Body of pancreas (tissue), 4 donors: ENCODE measurements at regions not wholly inside any gene's neighbourhood (a gene's known extent, or its start where the extent isn't known, plus 50 kb on each side); places are given as distances from the start of the nearest gene placed in this dataset.

Experiments used
- ATAC-seq: fragments of 150-250 bp; one replicate; pipeline ENCODE4 v1.9.1; 2016
- DNase-seq, 4 donors: peaks; one replicate each; pipeline ENCODE4 v3.0.0-alpha.2; 2019
- H3K27ac ChIP-seq, 4 donors: fragments of 200-600 bp; sonication (generic); 1 replicate in 3 of 4; 2 replicates in 1 of 4; pipeline versions ENCODE4 v1.5.1 to v1.6.1; 2016 to 2019; ENCODE audit warnings: mild to moderate bottlenecking in 1 of 4, mixed read lengths in 1 of 4, moderate library complexity in 1 of 4
- H3K27me3 ChIP-seq, 2 donors: fragments of 200-600 bp; sonication (generic); one replicate each; pipeline ENCODE4 v1.6.0; 2016; ENCODE audit warnings: mild to moderate bottlenecking in 1 of 2
- H3K36me3 ChIP-seq, 2 donors: fragments of 200-600 bp; sonication (generic); replicated peaks in 1 of 2; 2 replicates each; pipeline ENCODE4 v1.5.1; 2016; ENCODE audit warnings: low read depth in 2 of 2; ENCODE audit not compliant: insufficient read depth in 1 of 2
- H3K4me1 ChIP-seq: fragments of 200-600 bp; sonication (generic); one replicate; pipeline ENCODE4 v1.6.0; 2016
- H3K4me3 ChIP-seq, 2 donors: fragments of 200-600 bp; sonication (generic); 1 replicate in 1 of 2; 2 replicates in 1 of 2; pipeline ENCODE4 v1.5.1; 2016 to 2019
- H3K9me3 ChIP-seq, 3 donors: fragments of 200-600 bp; sonication (generic); 1 replicate in 2 of 3; 2 replicates in 1 of 3; pipeline ENCODE4 v1.5.1; 2016
- POLR2A ChIP-seq, 3 donors: fragments of 450-650 bp; IDR thresholded peaks; one replicate each; pipeline ENCODE4 v1.6.1; 2016; ENCODE audit warnings: antibody characterized with exemption in 3 of 3, mild to moderate bottlenecking in 2 of 3
- WGBS, 2 donors: methylation state at CpG; one replicate each; pipeline ENCODE4 v1.1.5; 2017; 5-methylcytosine and 5-hydroxymethylcytosine counted together
- intact Hi-C: fragments of 100-400 bp; cut with DNase I; formaldehyde crosslinking; loops from one replicate; pipeline ENCODE4 v1.15.1; 2023
- TF ChIP-seq, protein P1 (sequence below), 7 experiments: fragments of 450-650 bp in 4 of 7; fragments of 200-600 bp in 3 of 7; sonication (generic) in 3 of 7; IDR thresholded peaks; one replicate each; pipeline ENCODE4 v1.5.1; 2016 to 2019; ENCODE audit warnings: antibody characterized with exemption in 7 of 7

DNA sequence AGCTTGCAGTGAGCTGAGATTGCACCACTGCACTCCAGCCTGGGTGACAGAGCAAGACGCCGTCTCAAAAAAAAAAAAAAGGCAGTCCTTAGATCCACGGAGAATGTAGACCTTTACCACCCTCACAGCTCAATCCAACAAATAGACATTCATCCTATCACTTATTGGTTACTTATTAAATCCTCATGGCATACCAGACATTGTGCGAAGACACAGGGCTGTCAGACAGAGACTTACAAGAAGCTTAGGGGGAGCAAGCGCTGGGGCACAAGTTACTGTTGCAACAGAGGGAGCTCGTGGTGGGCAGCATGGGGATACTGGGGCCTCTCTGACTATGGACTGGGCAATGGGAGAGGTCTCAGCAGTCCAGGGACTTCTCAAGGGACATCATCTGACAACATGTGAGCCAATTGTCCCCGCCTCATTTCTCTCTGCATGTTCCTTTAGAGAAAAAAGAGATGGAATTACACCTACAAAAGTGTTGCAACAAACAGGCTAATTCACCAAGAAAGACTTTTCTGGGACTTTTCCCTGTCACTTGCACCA lies 82.8 kb upstream of the TNS3 start:
- 82 to 86% methylated on average over 7 of the region's 7 CpGs for WGBS, 2 donors
- Histone ChIP-seq H3K9me3 (no peaks in the 10 kb centered on the region), H3K36me3 (no peaks in the 10 kb centered on the region), H3K27me3 (no peaks in the 10 kb centered on the region), H3K4me1 (no peaks in the 10 kb centered on the region), H3K4me3 (no peak overlapping the region), H3K27ac (no peak overlapping the region)
- ATAC-seq (no peak), DNase-seq (no peak)
- intact Hi-C loops = no loop called here
- TF ChIP-seq, protein P1, sequence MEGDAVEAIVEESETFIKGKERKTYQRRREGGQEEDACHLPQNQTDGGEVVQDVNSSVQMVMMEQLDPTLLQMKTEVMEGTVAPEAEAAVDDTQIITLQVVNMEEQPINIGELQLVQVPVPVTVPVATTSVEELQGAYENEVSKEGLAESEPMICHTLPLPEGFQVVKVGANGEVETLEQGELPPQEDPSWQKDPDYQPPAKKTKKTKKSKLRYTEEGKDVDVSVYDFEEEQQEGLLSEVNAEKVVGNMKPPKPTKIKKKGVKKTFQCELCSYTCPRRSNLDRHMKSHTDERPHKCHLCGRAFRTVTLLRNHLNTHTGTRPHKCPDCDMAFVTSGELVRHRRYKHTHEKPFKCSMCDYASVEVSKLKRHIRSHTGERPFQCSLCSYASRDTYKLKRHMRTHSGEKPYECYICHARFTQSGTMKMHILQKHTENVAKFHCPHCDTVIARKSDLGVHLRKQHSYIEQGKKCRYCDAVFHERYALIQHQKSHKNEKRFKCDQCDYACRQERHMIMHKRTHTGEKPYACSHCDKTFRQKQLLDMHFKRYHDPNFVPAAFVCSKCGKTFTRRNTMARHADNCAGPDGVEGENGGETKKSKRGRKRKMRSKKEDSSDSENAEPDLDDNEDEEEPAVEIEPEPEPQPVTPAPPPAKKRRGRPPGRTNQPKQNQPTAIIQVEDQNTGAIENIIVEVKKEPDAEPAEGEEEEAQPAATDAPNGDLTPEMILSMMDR (IDR thresholded peaks at IDR 0.05) = no peak
- TF ChIP-seq POLR2A (IDR thresholded peaks at IDR 0.05) = no peak

DNA sequence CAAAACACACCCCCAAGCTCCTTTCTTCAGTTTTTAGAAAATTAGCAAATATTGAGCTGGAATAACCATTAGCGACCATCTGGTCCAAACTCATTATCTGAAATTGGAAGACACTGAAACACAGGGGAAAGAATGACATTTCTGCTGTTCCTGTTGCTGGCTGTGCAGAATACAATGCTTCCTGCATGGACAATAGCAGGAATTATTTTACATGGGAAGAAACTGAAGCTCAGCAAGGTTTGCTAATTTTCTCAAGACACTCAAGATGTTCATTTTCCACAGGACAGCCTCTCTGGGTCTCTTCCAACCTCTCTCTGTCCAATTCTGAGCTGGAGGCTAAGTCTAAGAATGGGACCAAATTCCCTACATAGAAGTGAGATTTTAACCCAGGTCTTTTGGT lies 81.9 kb upstream of the TNS3 start:
- 95 to 96% methylated on average over 1 of the region's 1 CpG for WGBS, 2 donors
- ATAC-seq (no peak), DNase-seq (no peak)
- TF ChIP-seq, protein P1 (IDR thresholded peaks at IDR 0.05) = no peak
- TF ChIP-seq POLR2A (IDR thresholded peaks at IDR 0.05) = no peak
- Histone ChIP-seq H3K27me3 (no peaks in the 10 kb centered on the region), H3K9me3 (no peaks in the 10 kb centered on the region), H3K4me3 (no peak overlapping the region), H3K4me1 (no peaks in the 10 kb centered on the region), H3K27ac (no peak overlapping the region), H3K36me3 (no peaks in the 10 kb centered on the region)
- intact Hi-C loops = no loop called here

DNA sequence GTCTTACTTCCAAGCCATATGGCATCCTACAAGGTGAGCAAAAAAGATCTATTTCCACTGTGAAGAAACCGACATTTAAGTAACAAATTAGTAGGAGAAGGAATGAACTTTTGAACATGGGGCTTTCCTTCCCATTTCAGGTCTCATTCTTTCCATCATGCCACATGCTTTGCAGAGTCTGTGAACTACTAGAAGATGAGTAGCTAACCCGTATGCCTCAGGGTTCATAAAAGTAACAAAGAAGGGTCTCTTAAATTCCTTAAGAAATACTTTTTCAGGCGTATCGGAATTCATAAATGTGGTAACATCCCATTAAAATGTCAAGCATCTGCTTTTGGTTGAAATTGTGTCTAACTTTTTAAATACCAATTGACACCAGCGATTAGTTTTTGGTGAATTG lies 81.3 kb upstream of the TNS3 start:
- ATAC-seq (no peak), DNase-seq (no peak)
- TF ChIP-seq POLR2A (IDR thresholded peaks at IDR 0.05) = no peak
- TF ChIP-seq, protein P1 (IDR thresholded peaks at IDR 0.05) = no peak
- no peaks in the 10 kb centered on the region for H3K4me1 ChIP-seq
- H3K4me3 ChIP-seq = no peak overlapping the region
- no peaks in the 10 kb centered on the region for H3K27me3 ChIP-seq
- no peaks in the 10 kb centered on the region for H3K36me3 ChIP-seq
- H3K27ac ChIP-seq = no peak overlapping the region
- intact Hi-C loops = no loop called here
- WGBS, 2 donors = 88% methylated on average over 5 of the region's 5 CpGs
- H3K9me3 ChIP-seq = no peaks in the 10 kb centered on the region

DNA sequence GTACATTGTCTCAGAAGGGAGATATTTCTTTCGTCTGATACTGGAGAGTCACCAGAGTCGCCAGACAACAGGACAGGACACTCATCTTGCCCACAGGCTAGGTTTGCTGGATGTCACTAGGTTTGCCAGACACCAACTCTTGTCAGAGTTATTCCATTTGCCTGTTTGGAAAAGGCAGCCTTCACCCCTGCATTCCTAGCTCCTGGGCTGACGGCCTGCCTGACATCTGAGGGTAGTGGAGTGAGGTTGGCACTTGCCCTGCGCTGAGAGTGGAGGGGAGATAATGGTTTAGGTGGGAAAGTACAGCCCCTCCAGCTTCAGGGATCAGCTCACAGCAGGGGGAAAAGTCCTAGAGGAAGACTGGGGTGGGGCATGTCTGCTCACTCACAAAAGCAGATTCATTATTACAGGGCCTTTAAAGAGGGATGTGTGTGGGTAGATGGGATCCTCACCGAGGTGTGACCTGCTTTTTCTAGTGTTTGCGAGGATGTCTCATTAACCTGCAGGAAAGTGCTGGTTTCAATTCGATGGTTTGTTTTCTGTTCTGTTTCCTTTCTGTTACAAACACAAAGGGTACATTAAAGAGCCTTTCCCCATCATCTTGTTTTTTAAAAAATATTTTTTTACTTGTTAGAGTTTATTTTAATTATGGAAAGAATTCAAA lies 79.3 kb upstream of the TNS3 start:
- no peaks in the 10 kb centered on the region for H3K9me3 ChIP-seq
- no peaks in the 10 kb centered on the region for H3K27me3 ChIP-seq
- H3K4me1 ChIP-seq = no peaks in the 10 kb centered on the region
- H3K4me3 ChIP-seq = no peak overlapping the region
- TF ChIP-seq, protein P1 (IDR thresholded peaks at IDR 0.05) = no peak
- no peak for TF ChIP-seq POLR2A (IDR thresholded peaks at IDR 0.05)
- DNase-seq (no peak), ATAC-seq (no peak)
- intact Hi-C loops = no loop called here
- no peak overlapping the region for H3K27ac ChIP-seq
- no peaks in the 10 kb centered on the region for H3K36me3 ChIP-seq
- WGBS, 2 donors = 81 to 83% methylated on average over 6 to 7 of the region's 7 CpGs
